IPS-18c (cell line): ENCODE measurements at regions not wholly inside any gene's neighbourhood (a gene's known extent, or its start where the extent isn't known, plus 50 kb on each side); places are given as distances from the start of the nearest gene placed in this dataset.

Experiments
- H3K4me3 ChIP-seq: 2 replicates; pipeline ENCODE4 v1.7.0; 2013; ENCODE audit warnings: low read depth, mild to moderate bottlenecking, low read length, moderate library complexity; ENCODE audit not compliant: insufficient read depth
- H3K9me3 ChIP-seq: one replicate; pipeline ENCODE4 v1.6.1; 2013; ENCODE audit warnings: mild to moderate bottlenecking, low read length, moderate library complexity; ENCODE audit not compliant: control insufficient read depth, insufficient read depth

GRCh38 chr14:96670391-96670790, 126.8 kb upstream of the VRK1 start:
- H3K4me3 ChIP-seq, result no peak overlapping the region

DNA sequence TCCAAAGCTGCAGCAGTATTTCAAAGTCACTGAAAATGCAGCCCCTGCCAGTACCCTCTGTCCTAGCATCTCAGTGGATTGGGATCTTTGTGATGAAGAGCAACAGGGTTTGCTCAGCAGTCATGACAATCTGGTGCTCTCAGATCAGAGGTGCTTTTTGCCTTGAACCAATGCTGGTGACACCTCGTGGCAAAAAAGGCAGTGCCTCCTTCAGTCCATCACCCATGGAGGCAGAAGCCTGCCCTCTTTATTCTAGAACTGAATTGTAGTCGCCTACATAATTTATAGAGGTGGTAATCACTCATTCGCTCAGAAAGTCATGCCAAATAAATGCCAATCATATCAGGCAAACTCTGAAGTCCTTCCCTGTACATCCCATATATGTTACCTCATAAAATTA, 126.0 kb upstream of the VRK1 start:
- Histone ChIP-seq H3K9me3 (no peaks in the 10 kb centered on the region), H3K4me3 (no peak overlapping the region)

More at GRCh38 chr14:96670391-96670790, 126.8 kb upstream of the VRK1 start:
- no peaks in the 10 kb centered on the region for H3K9me3 ChIP-seq

- Histone ChIP-seq H3K9me3 (no peaks in the 10 kb centered on the region), H3K4me3 (no peak overlapping the region)
Measured at GRCh38 chr14:96673706-96674105, 123.5 kb upstream of the VRK1 start.

- no peak overlapping the region for H3K4me3 ChIP-seq
Measured at GRCh38 chr14:96674121-96674520, 123.1 kb upstream of the VRK1 start.

GRCh38 chr14:96676166-96676565, 121.0 kb upstream of the VRK1 start:
- H3K4me3 ChIP-seq, result no peak overlapping the region
- no peaks in the 10 kb centered on the region for H3K9me3 ChIP-seq

More at GRCh38 chr14:96674121-96674520, 123.1 kb upstream of the VRK1 start:
- no peaks in the 10 kb centered on the region for H3K9me3 ChIP-seq

DNA sequence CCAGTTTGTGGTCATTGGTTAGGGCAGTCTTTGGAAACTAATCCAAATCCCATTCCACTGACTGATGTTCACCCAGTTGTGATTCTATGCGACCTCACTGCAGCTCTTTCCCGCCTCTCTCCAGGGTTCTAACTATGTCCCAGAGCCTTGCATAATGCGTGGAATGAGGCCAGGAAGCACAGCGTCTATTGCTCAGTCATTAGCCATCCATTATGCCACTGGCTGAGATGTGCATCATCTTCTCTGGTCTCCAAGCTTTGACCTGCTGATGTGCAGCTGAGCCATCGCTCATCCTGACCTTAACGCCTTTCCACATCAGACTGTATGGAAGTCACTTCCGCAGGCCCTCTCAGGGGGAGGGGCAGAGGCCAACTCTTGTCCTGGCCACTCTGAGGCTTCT, 115.4 kb upstream of the VRK1 start:
- Histone ChIP-seq H3K4me3 (no peak overlapping the region), H3K9me3 (no peaks in the 10 kb centered on the region)

DNA sequence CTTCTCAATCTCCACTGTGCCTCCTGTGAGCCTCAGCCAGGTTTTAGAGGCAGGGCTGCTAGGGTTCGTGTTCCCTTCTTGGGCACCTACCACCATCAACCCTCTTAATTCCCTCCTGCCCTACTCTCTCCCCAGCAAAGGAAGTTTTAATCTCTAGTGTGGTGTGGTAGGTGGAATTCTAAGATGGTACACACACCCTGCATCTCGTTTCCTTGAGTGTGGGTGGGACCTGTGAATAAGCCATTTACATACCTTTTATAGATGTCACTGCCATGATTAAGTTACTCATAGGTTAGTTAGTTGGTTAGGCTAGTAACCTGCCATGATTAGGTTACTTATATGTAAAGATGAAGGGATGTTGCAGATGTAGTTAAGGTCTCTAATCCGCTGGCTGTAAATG, 114.8 kb upstream of the VRK1 start:
- H3K9me3 ChIP-seq, result no peaks in the 10 kb centered on the region
- no peak overlapping the region for H3K4me3 ChIP-seq

DNA sequence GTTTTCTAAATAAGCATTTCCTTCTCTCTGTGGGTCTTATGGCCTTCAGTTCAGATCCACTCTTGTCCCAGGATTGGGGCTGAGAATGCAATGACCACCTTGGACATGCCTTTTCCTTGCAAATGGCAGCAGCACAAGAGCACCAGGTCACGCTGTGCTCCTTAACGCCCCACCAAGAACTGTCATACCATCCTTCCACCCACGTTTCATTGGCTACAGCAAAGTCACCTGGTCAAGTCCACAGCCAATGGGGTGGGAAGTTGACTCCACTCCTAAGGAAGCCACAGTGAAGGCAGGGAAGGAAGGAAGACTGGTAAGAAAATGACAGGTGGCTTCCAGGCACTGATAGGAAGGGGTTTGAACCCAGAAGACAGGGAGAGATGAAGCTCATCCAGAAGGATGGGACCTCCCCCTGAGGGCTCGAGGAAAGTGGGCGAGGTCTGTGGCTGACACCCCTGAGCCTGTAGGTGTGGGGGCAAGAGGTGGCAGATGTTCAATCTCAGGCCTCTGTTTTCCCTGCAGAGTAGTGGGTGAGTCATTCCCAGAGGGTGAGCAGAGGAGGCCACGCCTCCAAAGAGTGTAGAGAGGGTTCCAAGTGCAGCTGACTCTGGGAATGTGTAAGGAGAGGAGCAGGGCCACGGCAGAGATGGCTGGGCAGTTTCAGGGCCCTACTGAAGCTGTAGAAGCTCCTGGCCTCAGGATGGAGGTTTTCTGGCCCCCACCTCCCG, 113.5 kb upstream of the VRK1 start:
- no peak overlapping the region for H3K4me3 ChIP-seq
- no peaks in the 10 kb centered on the region for H3K9me3 ChIP-seq

DNA sequence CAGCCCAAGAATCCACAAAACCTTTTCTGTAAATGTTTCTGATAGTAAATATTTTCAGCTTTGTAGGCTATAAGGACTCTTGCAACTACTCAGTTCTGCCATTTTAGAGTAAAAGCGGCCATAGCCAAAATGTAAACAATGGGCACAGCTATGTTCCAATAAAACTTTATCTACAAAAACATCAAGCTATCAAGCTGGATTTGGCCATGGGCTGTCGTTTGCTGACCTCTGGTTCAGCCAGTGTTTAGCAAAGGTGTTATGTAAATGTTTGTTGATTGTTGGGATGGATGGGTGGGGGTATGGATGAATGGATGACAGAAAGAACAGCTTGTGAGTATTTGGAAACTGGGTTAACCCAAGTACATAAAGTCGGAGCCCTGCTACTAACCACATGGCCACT, 111.1 kb upstream of the VRK1 start:
- Histone ChIP-seq H3K9me3 (no peaks in the 10 kb centered on the region), H3K4me3 (no peak overlapping the region)

DNA sequence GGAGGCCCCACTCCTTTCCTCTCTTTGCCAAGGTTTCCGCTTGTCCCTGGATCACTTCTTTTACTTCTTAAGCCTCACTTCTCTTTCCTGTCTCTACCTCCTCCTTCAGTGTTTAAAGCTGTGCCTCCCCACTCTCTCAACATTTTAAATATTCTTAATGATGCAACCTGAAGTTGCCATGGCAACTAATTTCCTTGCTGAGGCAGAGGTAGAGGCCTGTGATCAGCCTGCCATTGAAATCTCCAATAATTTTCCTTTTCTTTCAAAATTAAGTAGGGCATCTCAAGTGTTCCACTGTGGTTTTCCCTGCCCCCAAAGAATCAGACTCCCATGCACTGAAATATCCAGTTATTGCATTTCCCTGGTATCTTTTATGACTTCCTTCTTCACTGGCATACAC, 108.6 kb upstream of the VRK1 start:
- Histone ChIP-seq H3K4me3 (no peak overlapping the region), H3K9me3 (no peaks in the 10 kb centered on the region)

GRCh38 chr14:96690713-96691383, 106.3 kb upstream of the VRK1 start:
- H3K9me3 ChIP-seq, result no peaks in the 10 kb centered on the region
- no peak overlapping the region for H3K4me3 ChIP-seq

- no peaks in the 10 kb centered on the region for H3K9me3 ChIP-seq
- no peak overlapping the region for H3K4me3 ChIP-seq
Measured at GRCh38 chr14:96693252-96693820, 103.8 kb upstream of the VRK1 start.

DNA sequence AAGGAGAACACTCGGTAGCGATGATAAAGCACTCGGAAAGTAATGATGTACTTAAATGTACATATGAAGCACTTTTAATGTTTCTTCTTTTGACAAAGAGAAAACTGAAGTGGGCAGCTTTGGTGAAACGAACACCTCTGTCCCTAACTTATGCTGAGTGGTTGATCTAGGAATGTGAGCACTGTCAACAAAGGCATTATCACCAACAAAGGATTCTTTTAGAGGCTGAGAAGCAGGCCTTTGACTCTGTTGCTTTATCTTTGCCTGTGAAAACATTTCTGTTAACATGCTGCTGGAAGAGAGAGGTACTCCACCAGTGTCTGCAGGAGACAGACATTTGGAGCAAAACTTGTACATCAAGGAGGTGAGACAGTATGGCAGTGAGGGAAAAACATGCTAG, 103.2 kb upstream of the VRK1 start:
- Histone ChIP-seq H3K9me3 (no peaks in the 10 kb centered on the region), H3K4me3 (no peak overlapping the region)

GRCh38 chr14:96698960-96699539, 98.1 kb upstream of the VRK1 start:
- no peak overlapping the region for H3K4me3 ChIP-seq
- peaks cover 2% of the 10 kb centered on the region for H3K9me3 ChIP-seq

DNA sequence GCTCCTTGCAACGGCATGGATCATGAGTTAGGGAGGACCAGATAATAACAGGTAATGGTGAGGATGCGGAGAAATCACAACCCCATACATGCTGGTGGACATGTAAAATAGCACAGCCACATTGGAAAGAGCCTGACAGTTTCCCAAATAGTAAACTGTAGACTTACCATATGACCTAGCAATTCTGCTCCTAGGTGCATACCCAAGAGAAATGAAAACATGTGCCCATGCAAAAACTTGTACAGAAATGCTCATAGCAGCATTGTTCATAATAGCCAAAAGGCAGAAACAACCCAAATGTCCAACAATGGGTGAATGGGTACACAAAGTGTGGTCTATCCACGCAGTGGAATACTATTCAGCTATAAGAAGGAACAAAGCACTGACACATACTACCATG, 97.5 kb upstream of the VRK1 start:
- Histone ChIP-seq H3K4me3 (no peak overlapping the region), H3K9me3 (peaks cover 2% of the 10 kb centered on the region)

GRCh38 chr14:96702831-96703230, 94.4 kb upstream of the VRK1 start:
- no peak overlapping the region for H3K4me3 ChIP-seq
- H3K9me3 ChIP-seq, result peaks cover 2% of the 10 kb centered on the region

- Histone ChIP-seq H3K4me3 (no peak overlapping the region), H3K9me3 (no peaks in the 10 kb centered on the region)
Measured at GRCh38 chr14:96705422-96706092, 91.6 kb upstream of the VRK1 start.

DNA sequence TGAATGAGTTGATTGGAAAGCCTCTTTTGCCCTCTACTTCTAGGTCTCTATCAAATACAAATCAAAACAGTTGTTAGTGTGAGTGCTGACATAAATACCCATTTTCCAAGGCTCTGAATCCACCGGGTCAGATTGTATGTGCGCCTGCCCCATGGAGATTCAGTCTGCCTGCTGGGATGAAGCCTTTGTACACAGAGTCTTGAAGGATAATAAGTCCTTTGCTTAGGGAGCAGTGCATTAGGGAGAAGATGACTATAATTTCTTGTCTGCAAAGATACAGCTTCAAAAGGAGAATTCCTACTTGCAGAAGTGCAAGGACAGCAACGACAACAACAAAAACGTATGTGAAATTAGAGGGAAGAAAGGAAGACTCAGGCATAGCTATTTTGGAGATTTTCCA, 90.3 kb upstream of the VRK1 start:
- no peaks in the 10 kb centered on the region for H3K9me3 ChIP-seq
- H3K4me3 ChIP-seq, result no peak overlapping the region
